D341Med (cell line): ENCODE measurements at regions not wholly inside any gene's neighbourhood (a gene's known extent, or its start where the extent isn't known, plus 50 kb on each side); places are given as distances from the start of the nearest gene placed in this dataset.
"Not testable (repeated sequence)": the region's sequence is repeated elsewhere in the genome, so short reads cannot be mapped to it uniquely, and the experiment has no call there.

Experiments
- DNase-seq: peaks from one replicate; pipeline ENCODE4 v3.0.0; 2012; ENCODE audit warnings: low spot score

GRCh38 chr9:100639854-100640253 lies 62.0 kb downstream of the CAVIN4 start:
- peak; percentile 34 for DNase-seq

- no peak for DNase-seq
Observed at GRCh38 chr9:100640447-100641050, 62.7 kb downstream of the CAVIN4 start.

GRCh38 chr9:100641166-100641565 lies 63.3 kb downstream of the CAVIN4 start:
- no peak for DNase-seq

- DNase-seq = no peak
Observed at GRCh38 chr9:100652850-100653249, 75.0 kb downstream of the CAVIN4 start.

GRCh38 chr9:100653643-100654334 lies 75.9 kb downstream of the CAVIN4 start:
- no peak for DNase-seq

GRCh38 chr9:100656851-100657250 lies 79.0 kb downstream of the CAVIN4 start:
- not testable (repeated sequence) for DNase-seq

- no peak for DNase-seq
Observed at GRCh38 chr9:100661668-100662067, 83.8 kb downstream of the CAVIN4 start.

- DNase-seq = no peak
Observed at GRCh38 chr9:100662122-100662521, 84.2 kb downstream of the CAVIN4 start.

- no peak for DNase-seq
Observed at GRCh38 chr9:100667448-100667847, 89.6 kb downstream of the CAVIN4 start.

- DNase-seq = no peak
Observed at GRCh38 chr9:100668024-100668423, 90.1 kb downstream of the CAVIN4 start.

GRCh38 chr9:100669968-100670367 lies 92.1 kb downstream of the CAVIN4 start:
- no peak for DNase-seq

GRCh38 chr9:100670719-100671118 lies 92.8 kb downstream of the CAVIN4 start:
- DNase-seq = no peak

- no peak for DNase-seq
Observed at GRCh38 chr9:100671898-100672297, 94.0 kb downstream of the CAVIN4 start.

GRCh38 chr9:100673249-100673648 lies 95.4 kb downstream of the CAVIN4 start:
- DNase-seq = no peak

GRCh38 chr9:100674419-100675122 lies 96.7 kb downstream of the CAVIN4 start:
- DNase-seq = no peak

- DNase-seq = no peak
Observed at GRCh38 chr9:100679834-100680233, 102.0 kb downstream of the CAVIN4 start.

- DNase-seq = no peak
Observed at GRCh38 chr9:100686420-100686819, 108.5 kb downstream of the CAVIN4 start.

GRCh38 chr9:100689635-100690034 lies 111.8 kb downstream of the CAVIN4 start:
- DNase-seq = no peak

GRCh38 chr9:100690438-100690837 lies 112.6 kb downstream of the CAVIN4 start:
- no peak for DNase-seq

GRCh38 chr9:100697339-100697738 lies 119.5 kb downstream of the CAVIN4 start:
- DNase-seq = no peak

GRCh38 chr9:100698945-100699344 lies 121.1 kb downstream of the CAVIN4 start:
- no peak for DNase-seq

- DNase-seq = no peak
Observed at GRCh38 chr9:100699668-100700067, 121.8 kb downstream of the CAVIN4 start.

GRCh38 chr9:100700689-100701318 lies 122.9 kb downstream of the CAVIN4 start:
- peak; percentile 55 for DNase-seq
